ENCODE measurements at regions not wholly inside any gene's neighbourhood (a gene's known extent, or its start where the extent isn't known, plus 50 kb on each side); places are given as distances from the start of the nearest gene placed in this dataset.

DNA sequence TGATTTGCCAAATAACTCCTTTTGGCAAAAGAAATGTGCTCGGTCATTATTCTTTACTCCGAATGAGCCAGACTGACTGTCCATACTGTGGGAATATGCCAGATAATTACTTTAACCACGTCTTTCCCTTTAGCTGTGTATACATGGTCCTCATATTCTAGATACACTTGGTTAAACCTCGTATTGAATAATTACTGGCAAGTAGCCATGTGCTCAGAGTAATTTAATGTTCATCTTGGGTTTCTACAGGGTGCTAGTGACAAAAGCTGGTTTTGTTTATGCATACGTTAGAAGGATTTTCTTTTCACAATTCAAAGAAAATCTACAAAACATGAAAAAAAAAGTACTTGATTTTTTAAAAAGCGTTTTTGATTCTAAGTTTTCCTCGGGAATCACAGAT is 540.3 kb downstream of the KCNJ2 start:
- H3K4me1 ChIP-seq (ENCODE audit: control insufficient read depth, insufficient read depth, low read length): no peaks in the 10 kb centered on the region
- H3K4me2 ChIP-seq (ENCODE audit: low read depth, low read length): no peak overlapping the region; the same call in 1 of the 2 replicates
- no peak overlapping the region for H4K5ac ChIP-seq (ENCODE audit: low read depth, low read length)
- no peak overlapping the region for H3K14ac ChIP-seq (replicated peaks; ENCODE audit: low read depth, low read length)
- H3K36me3 ChIP-seq (ENCODE audit: control insufficient read depth, insufficient read depth, low read length): no peaks in the 10 kb centered on the region
- H3K9ac ChIP-seq (ENCODE audit: low read depth, low read length): no peak overlapping the region
- no peak overlapping the region for H3K27ac ChIP-seq (ENCODE audit: insufficient read depth, low read length)
- no peaks in the 10 kb centered on the region for H4K20me1 ChIP-seq (ENCODE audit: insufficient read depth, low read length)
- no peaks in the 10 kb centered on the region for H3K27me3 ChIP-seq (ENCODE audit: control insufficient read depth, insufficient read depth, low read length)
- H2AK5ac ChIP-seq (ENCODE audit: low read depth, low read length): no peak overlapping the region
- ChIA-PET CTCF (interaction anchor here (0.6 kb wide), 1 partner anchor 16 kb away, joined by 4 read pairs; no protein-coding TSS in a partner anchor), POLR2A (ENCODE audit: unreplicated experiment) (no interaction called here)
- TF ChIP-seq CTCF (conservative IDR thresholded peaks at IDR 0.05; ENCODE audit: low read depth, low read length): no peak
- no peak overlapping the region for H2BK15ac ChIP-seq (ENCODE audit: low read depth, low read length)
- H2AFZ ChIP-seq (replicated peaks; ENCODE audit: low read length, poor library complexity): no peak overlapping the region
- BruUV-seq (replicated peaks): no TSS peak
- intact Hi-C loops (cut with micrococcal nuclease) (no loop called here), in situ Hi-C loops (cut with MboI; ENCODE audit: low sequenced_read_pairs) (no loop called here), dilution Hi-C loops (cut with HindIII; ENCODE audit: low sequenced_read_pairs, unreplicated experiment) (no loop called here)
- DNase-seq (no peak), ATAC-seq (ENCODE audit: low read depth) (no peak)
- no peak overlapping the region for H4K91ac ChIP-seq (ENCODE audit: insufficient read depth, low read depth, low read length)
- H2BK20ac ChIP-seq (ENCODE audit: low read depth, low read length): no peak overlapping the region
- H2BK5ac ChIP-seq (ENCODE audit: low read depth, low read length, poor library complexity, severe bottlenecking): no peak overlapping the region
- no peak overlapping the region for H4K8ac ChIP-seq (ENCODE audit: low read depth in 2 of 2, low read length in 2 of 2)
- H3K79me1 ChIP-seq (ENCODE audit: low read depth in 1 of 2, low read length in 2 of 2): no peaks in the 10 kb centered on the region
- no peaks in the 10 kb centered on the region for H3K9me1 ChIP-seq (ENCODE audit: insufficient read depth, low read length)
- no peak overlapping the region for H3K56ac ChIP-seq (ENCODE audit: extremely low read depth, insufficient read depth, low read length)
- H2BK120ac ChIP-seq (ENCODE audit: low read depth, low read length): no peak overlapping the region
- no peak overlapping the region for H2AK9ac ChIP-seq (replicated peaks; ENCODE audit: low read depth, low read length, poor library complexity)
- H3K23ac ChIP-seq (ENCODE audit: low read depth, low read length): no peak overlapping the region
- H3K9me3 ChIP-seq (ENCODE audit: control insufficient read depth, insufficient read depth, low read length): no peaks in the 10 kb centered on the region
- H3K18ac ChIP-seq (ENCODE audit: low read depth, low read length): no peak overlapping the region
- no peak overlapping the region for H3K4me3 ChIP-seq (ENCODE audit: insufficient read depth, low read depth, low read length)
- H3K4ac ChIP-seq (ENCODE audit: low read depth, low read length): no peak overlapping the region
- no CpG with 5 or more reads among the region's 7 CpGs for WGBS, 2 experiments (ENCODE audit: extremely low coverage in 2 of 2, insufficient read length in 1 of 2)

Measured in IMR-90 (cell line).